ENCODE measurements at regions not wholly inside any gene's neighbourhood (a gene's known extent, or its start where the extent isn't known, plus 50 kb on each side); places are given as distances from the start of the nearest gene placed in this dataset.

GRCh38 chr3:168884353-168884903 is 779.1 kb downstream of the MECOM start:
- TF ChIP-seq EP300 (IDR thresholded peaks at IDR 0.05) (no peak), CTCF (IDR thresholded peaks at IDR 0.05) (no peak), POLR2A (IDR thresholded peaks at IDR 0.05) (no peak)

All from ovary (tissue), 3 donors.